Neural progenitor cell (in vitro differentiated cells): ENCODE measurements at regions not wholly inside any gene's neighbourhood (a gene's known extent, or its start where the extent isn't known, plus 50 kb on each side); places are given as distances from the start of the nearest gene placed in this dataset.

ENCODE experiments used
- DNase-seq: peaks from one replicate; pipeline ENCODE4 v3.0.0-alpha.2; 2016; ENCODE audit warnings: low spot score
- H2AFZ ChIP-seq: fragments of 200-600 bp; sonication (generic); replicated peaks from 2 replicates; pipeline ENCODE4 v1.6.1; 2016; ENCODE audit warnings: antibody characterized with exemption
- H3F3A ChIP-seq: fragments of 200-600 bp; sonication (generic); 2 replicates; pipeline ENCODE4 v1.6.1; 2016; ENCODE audit warnings: antibody characterized with exemption, low read depth
- H3K27ac ChIP-seq: fragments of 200-600 bp; sonication (generic); 2 replicates; pipeline ENCODE4 v1.5.1; 2016; ENCODE audit warnings: mild to moderate bottlenecking
- H3K27me3 ChIP-seq: fragments of 200-600 bp; sonication (generic); 2 replicates; pipeline ENCODE4 v1.6.1; 2016; ENCODE audit warnings: mild to moderate bottlenecking, moderate library complexity
- H3K36me3 ChIP-seq: fragments of 200-600 bp; sonication (generic); 2 replicates; pipeline ENCODE4 v1.5.1; 2016
- H3K4me1 ChIP-seq: fragments of 200-600 bp; sonication (generic); 2 replicates; pipeline ENCODE4 v1.6.1; 2016; ENCODE audit warnings: mixed run types
- H3K4me2 ChIP-seq: fragments of 200-600 bp; sonication (generic); 2 replicates; pipeline ENCODE4 v1.6.1; 2016
- H3K4me3 ChIP-seq: fragments of 200-600 bp; sonication (generic); 2 replicates; pipeline ENCODE4 v1.5.1; 2016
- H3K79me2 ChIP-seq: fragments of 200-600 bp; sonication (generic); 2 replicates; pipeline ENCODE4 v1.6.1; 2016; ENCODE audit warnings: low read depth
- H3K9ac ChIP-seq: fragments of 200-600 bp; sonication (generic); 2 replicates; pipeline ENCODE4 v1.6.1; 2016
- H3K9me3 ChIP-seq: fragments of 200-600 bp; sonication (generic); 2 replicates; pipeline ENCODE4 v1.5.1; 2016; ENCODE audit warnings: low read depth
- H4K20me1 ChIP-seq: fragments of 200-600 bp; sonication (generic); 2 replicates; pipeline ENCODE4 v1.6.1; 2016; ENCODE audit warnings: low read depth
- H3K27ac Mint-ChIP-seq: 3 replicates; pipeline ENCODE4 v1.8.0; 2021; ENCODE audit warnings: mixed read lengths
- H3K27me3 Mint-ChIP-seq: 2 replicates; pipeline ENCODE4 v1.8.0; 2022; ENCODE audit warnings: low read depth, mild to moderate bottlenecking, inconsistent platforms, moderate library complexity, mixed read lengths; ENCODE audit not compliant: insufficient read depth
- H3K36me3 Mint-ChIP-seq: 3 replicates; pipeline ENCODE4 v1.8.0; 2021; ENCODE audit warnings: mixed read lengths
- H3K4me1 Mint-ChIP-seq: 3 replicates; pipeline ENCODE4 v1.8.0; 2021; ENCODE audit warnings: mixed read lengths
- H3K4me3 Mint-ChIP-seq: 3 replicates; pipeline ENCODE4 v1.8.0; 2021; ENCODE audit warnings: mild to moderate bottlenecking, moderate library complexity, mixed read lengths
- H3K9me3 Mint-ChIP-seq: 3 replicates; pipeline ENCODE4 v1.8.0; 2020; ENCODE audit warnings: mixed read lengths
- EZH2 ChIP-seq: fragments of 200-600 bp; sonication (generic); IDR thresholded peaks from 2 replicates; pipeline ENCODE4 v1.6.1; 2017; ENCODE audit warnings: antibody characterized with exemption, mild to moderate bottlenecking, moderate library complexity
- EZH2phosphoT487 ChIP-seq: fragments of 200-600 bp; sonication (generic); IDR thresholded peaks from 2 replicates; pipeline ENCODE4 v1.6.1; 2017; ENCODE audit warnings: antibody characterized with exemption
- TF ChIP-seq, protein P1 (sequence below): fragments of 200-600 bp; sonication (generic); IDR thresholded peaks from 2 replicates; pipeline ENCODE4 v1.5.1; 2017; ENCODE audit warnings: antibody characterized with exemption, mild to moderate bottlenecking

DNA sequence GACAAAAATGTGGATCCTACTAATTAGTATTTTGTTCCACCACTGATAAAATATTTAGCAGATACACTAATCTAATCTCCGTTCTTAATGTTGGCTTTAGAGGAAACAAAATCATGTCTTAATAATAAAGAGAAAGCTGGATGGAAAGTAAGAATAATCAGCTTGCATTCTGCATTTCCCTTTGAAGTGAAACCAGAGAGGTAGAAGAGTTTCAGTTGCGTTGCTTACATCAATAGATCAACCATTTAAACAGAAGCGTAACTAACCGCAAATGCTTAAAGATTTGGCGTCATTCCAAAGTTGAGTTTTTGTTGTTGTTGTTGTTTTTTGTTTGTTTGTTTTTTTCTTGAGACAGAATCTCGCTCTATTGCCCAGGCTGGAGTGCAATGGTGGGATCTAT, 168.9 kb downstream of the TRIML1 start:
- no peaks in the 10 kb centered on the region for H3K9me3 Mint-ChIP-seq
- Histone ChIP-seq H4K20me1 (no peaks in the 10 kb centered on the region), H3F3A (no peaks in the 10 kb centered on the region), H3K4me3 (no peak overlapping the region), H2AFZ (no peak overlapping the region), H3K9me3 (no peaks in the 10 kb centered on the region), H3K4me2 (no peak overlapping the region), H3K4me1 (no peaks in the 10 kb centered on the region), H3K36me3 (no peaks in the 10 kb centered on the region), H3K79me2 (no peaks in the 10 kb centered on the region), H3K27ac (no peak overlapping the region), H3K9ac (no peak overlapping the region), H3K27me3 (no peaks in the 10 kb centered on the region)
- H3K27ac Mint-ChIP-seq = no peak overlapping the region
- H3K27me3 Mint-ChIP-seq = no peaks in the 10 kb centered on the region
- TF ChIP-seq EZH2 = no peak
- no peak for TF ChIP-seq EZH2phosphoT487
- TF ChIP-seq, protein P1, sequence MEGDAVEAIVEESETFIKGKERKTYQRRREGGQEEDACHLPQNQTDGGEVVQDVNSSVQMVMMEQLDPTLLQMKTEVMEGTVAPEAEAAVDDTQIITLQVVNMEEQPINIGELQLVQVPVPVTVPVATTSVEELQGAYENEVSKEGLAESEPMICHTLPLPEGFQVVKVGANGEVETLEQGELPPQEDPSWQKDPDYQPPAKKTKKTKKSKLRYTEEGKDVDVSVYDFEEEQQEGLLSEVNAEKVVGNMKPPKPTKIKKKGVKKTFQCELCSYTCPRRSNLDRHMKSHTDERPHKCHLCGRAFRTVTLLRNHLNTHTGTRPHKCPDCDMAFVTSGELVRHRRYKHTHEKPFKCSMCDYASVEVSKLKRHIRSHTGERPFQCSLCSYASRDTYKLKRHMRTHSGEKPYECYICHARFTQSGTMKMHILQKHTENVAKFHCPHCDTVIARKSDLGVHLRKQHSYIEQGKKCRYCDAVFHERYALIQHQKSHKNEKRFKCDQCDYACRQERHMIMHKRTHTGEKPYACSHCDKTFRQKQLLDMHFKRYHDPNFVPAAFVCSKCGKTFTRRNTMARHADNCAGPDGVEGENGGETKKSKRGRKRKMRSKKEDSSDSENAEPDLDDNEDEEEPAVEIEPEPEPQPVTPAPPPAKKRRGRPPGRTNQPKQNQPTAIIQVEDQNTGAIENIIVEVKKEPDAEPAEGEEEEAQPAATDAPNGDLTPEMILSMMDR = no peak
- no peak overlapping the region for H3K4me3 Mint-ChIP-seq
- DNase-seq = no peak
- H3K4me1 Mint-ChIP-seq = no peaks in the 10 kb centered on the region
- H3K36me3 Mint-ChIP-seq = no peaks in the 10 kb centered on the region

DNA sequence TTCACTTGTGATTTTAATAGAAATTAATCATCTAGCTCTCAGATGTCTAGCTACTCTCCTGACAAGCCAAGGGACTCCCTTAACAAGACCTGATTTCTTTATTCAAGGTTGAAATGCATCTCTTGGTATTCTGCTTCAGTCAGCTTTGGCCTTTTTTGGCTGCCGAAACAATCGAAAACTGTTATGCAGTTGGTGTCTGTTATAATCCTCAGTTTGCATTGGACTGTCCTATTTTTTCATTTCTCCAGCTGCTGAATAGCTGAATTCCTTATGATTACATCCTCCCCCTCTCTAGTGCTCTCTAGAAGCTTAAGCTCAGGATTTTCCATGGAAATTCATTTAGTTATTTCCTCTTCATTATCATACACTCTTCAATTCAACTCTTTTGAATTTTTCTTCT, 177.2 kb downstream of the TRIML1 start:
- H3K9me3 ChIP-seq = no peaks in the 10 kb centered on the region
- H3K4me3 Mint-ChIP-seq = no peak overlapping the region
- H3K79me2 ChIP-seq = no peaks in the 10 kb centered on the region
- no peak for DNase-seq
- TF ChIP-seq, protein P1 = no peak
- TF ChIP-seq EZH2 (no peak), EZH2phosphoT487 (no peak)
- no peaks in the 10 kb centered on the region for H3K27me3 ChIP-seq
- H3F3A ChIP-seq = no peaks in the 10 kb centered on the region
- no peak overlapping the region for H3K27ac ChIP-seq
- no peaks in the 10 kb centered on the region for H3K4me1 ChIP-seq
- H3K9ac ChIP-seq = no peak overlapping the region
- H3K27me3 Mint-ChIP-seq = peaks cover 5% of the 10 kb centered on the region
- peaks cover 8% of the 10 kb centered on the region for H3K9me3 Mint-ChIP-seq
- no peak overlapping the region for H3K4me2 ChIP-seq
- no peak overlapping the region for H3K27ac Mint-ChIP-seq
- H3K36me3 Mint-ChIP-seq = no peaks in the 10 kb centered on the region
- no peaks in the 10 kb centered on the region for H3K36me3 ChIP-seq
- H2AFZ ChIP-seq = no peak overlapping the region
- no peaks in the 10 kb centered on the region for H3K4me1 Mint-ChIP-seq
- no peak overlapping the region for H3K4me3 ChIP-seq
- H4K20me1 ChIP-seq = no peaks in the 10 kb centered on the region

DNA sequence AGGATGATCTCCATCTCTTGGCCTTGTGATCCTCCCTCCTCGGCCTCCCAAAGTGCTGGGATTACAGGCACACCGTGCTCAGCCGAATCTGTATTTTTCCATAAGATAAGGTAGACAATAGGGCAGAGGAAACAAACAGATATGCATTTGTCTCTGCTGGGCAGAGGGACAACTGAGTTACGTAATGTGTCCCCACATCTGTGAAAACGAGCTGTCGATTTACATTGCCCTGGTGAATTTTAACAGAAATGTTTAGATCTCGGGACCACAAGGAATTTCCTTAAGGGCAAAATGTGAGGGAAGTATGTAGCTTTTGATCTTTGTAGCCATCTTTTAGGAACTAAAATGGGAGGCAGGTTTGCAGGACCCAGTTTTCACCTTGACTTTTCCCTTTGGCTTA, 189.7 kb downstream of the TRIML1 start:
- Histone ChIP-seq H3K27me3 (no peaks in the 10 kb centered on the region), H3K9ac (no peak overlapping the region), H2AFZ (no peak overlapping the region), H4K20me1 (no peaks in the 10 kb centered on the region), H3K27ac (no peak overlapping the region), H3K4me2 (no peak overlapping the region), H3K4me3 (no peak overlapping the region), H3F3A (no peaks in the 10 kb centered on the region), H3K4me1 (no peaks in the 10 kb centered on the region), H3K36me3 (no peaks in the 10 kb centered on the region), H3K9me3 (no peaks in the 10 kb centered on the region), H3K79me2 (no peaks in the 10 kb centered on the region)
- no peak overlapping the region for H3K27ac Mint-ChIP-seq
- H3K9me3 Mint-ChIP-seq = peaks cover 3% of the 10 kb centered on the region
- no peak overlapping the region for H3K4me3 Mint-ChIP-seq
- TF ChIP-seq EZH2 (no peak), EZH2phosphoT487 (no peak)
- TF ChIP-seq, protein P1 = no peak
- H3K4me1 Mint-ChIP-seq = no peaks in the 10 kb centered on the region
- no peak for DNase-seq
- H3K27me3 Mint-ChIP-seq = no peaks in the 10 kb centered on the region
- H3K36me3 Mint-ChIP-seq = no peaks in the 10 kb centered on the region

DNA sequence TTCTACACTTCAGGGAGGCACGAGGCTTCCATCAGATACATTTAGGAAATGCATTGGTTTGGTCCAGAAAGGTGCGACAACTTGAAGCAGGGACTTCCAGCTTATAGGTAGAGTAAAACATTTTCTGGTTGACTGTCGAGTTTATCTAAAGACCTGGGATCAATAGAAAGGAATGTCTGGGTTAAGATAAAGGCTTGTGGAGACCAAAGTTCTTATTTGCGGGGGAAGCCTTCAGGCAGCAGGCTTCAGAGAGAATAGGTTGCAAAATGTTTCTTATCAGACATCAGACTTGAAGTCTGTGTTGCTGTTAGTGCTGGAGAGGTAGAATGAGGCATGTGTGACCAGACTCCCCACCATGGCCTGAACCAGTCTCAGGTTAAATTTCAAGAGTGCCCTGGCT, 190.3 kb downstream of the TRIML1 start:
- H3K9me3 Mint-ChIP-seq = peaks cover 3% of the 10 kb centered on the region
- no peaks in the 10 kb centered on the region for H3K4me1 Mint-ChIP-seq
- H3K4me2 ChIP-seq = no peak overlapping the region
- H3K4me1 ChIP-seq = no peaks in the 10 kb centered on the region
- H3K27ac ChIP-seq = no peak overlapping the region
- H3K4me3 Mint-ChIP-seq = no peak overlapping the region
- no peak overlapping the region for H3K4me3 ChIP-seq
- H4K20me1 ChIP-seq = no peaks in the 10 kb centered on the region
- H3K36me3 ChIP-seq = no peaks in the 10 kb centered on the region
- H3K9me3 ChIP-seq = no peaks in the 10 kb centered on the region
- H3K27me3 Mint-ChIP-seq = no peaks in the 10 kb centered on the region
- H3K9ac ChIP-seq = no peak overlapping the region
- H3F3A ChIP-seq = no peaks in the 10 kb centered on the region
- H3K27me3 ChIP-seq = no peaks in the 10 kb centered on the region
- H3K79me2 ChIP-seq = no peaks in the 10 kb centered on the region
- H2AFZ ChIP-seq = no peak overlapping the region
- no peak overlapping the region for H3K27ac Mint-ChIP-seq
- H3K36me3 Mint-ChIP-seq = no peaks in the 10 kb centered on the region
- DNase-seq = no peak
- TF ChIP-seq EZH2phosphoT487 = no peak
- TF ChIP-seq, protein P1 = no peak
- no peak for TF ChIP-seq EZH2
